ENCODE measurements at regions not wholly inside any gene's neighbourhood (a gene's known extent, or its start where the extent isn't known, plus 50 kb on each side); places are given as distances from the start of the nearest gene placed in this dataset.
"Not testable (repeated sequence)": the region's sequence is repeated elsewhere in the genome, so short reads cannot be mapped to it uniquely, and the experiment has no call there.

GRCh38 chr7:121608183-121608582 is 212.1 kb upstream of the FAM3C start:
- TF ChIP-seq, protein P1, sequence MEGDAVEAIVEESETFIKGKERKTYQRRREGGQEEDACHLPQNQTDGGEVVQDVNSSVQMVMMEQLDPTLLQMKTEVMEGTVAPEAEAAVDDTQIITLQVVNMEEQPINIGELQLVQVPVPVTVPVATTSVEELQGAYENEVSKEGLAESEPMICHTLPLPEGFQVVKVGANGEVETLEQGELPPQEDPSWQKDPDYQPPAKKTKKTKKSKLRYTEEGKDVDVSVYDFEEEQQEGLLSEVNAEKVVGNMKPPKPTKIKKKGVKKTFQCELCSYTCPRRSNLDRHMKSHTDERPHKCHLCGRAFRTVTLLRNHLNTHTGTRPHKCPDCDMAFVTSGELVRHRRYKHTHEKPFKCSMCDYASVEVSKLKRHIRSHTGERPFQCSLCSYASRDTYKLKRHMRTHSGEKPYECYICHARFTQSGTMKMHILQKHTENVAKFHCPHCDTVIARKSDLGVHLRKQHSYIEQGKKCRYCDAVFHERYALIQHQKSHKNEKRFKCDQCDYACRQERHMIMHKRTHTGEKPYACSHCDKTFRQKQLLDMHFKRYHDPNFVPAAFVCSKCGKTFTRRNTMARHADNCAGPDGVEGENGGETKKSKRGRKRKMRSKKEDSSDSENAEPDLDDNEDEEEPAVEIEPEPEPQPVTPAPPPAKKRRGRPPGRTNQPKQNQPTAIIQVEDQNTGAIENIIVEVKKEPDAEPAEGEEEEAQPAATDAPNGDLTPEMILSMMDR (IDR thresholded peaks at IDR 0.05), result not testable (repeated sequence)
- not testable (repeated sequence) for TF ChIP-seq POLR2A (IDR thresholded peaks at IDR 0.05; ENCODE audit: low read depth); POLR2AphosphoS5 (IDR thresholded peaks at IDR 0.05)

Data from esophagus muscularis mucosa (tissue), 3 donors.